ENCODE measurements at regions not wholly inside any gene's neighbourhood (a gene's known extent, or its start where the extent isn't known, plus 50 kb on each side); places are given as distances from the start of the nearest gene placed in this dataset.
"Not testable (repeated sequence)": the region's sequence is repeated elsewhere in the genome, so short reads cannot be mapped to it uniquely, and the experiment has no call there.

- DNase-seq (ENCODE audit: low spot score): no peak
These were observed 63.7 kb upstream of the GSC start for GRCh38 chr14:94833633-94834032.

- no peak for DNase-seq (ENCODE audit: low spot score)
These were observed 61.2 kb upstream of the GSC start for GRCh38 chr14:94831085-94831484.

GRCh38 chr14:94827711-94828447, 58.0 kb upstream of the GSC start:
- DNase-seq (ENCODE audit: low spot score): no peak

- DNase-seq (ENCODE audit: low spot score): no peak
These were observed 56.9 kb upstream of the GSC start for GRCh38 chr14:94826774-94827173.

- no peak for DNase-seq (ENCODE audit: low spot score)
These were observed 53.8 kb upstream of the GSC start for GRCh38 chr14:94823556-94824341.

GRCh38 chr14:94821705-94822104, 51.8 kb upstream of the GSC start:
- no peak for DNase-seq (ENCODE audit: low spot score)

GRCh38 chr14:94820932-94821331, 51.0 kb upstream of the GSC start:
- not testable (repeated sequence) for DNase-seq (ENCODE audit: low spot score)
